H1 (cell line): ENCODE measurements at regions not wholly inside any gene's neighbourhood (a gene's known extent, or its start where the extent isn't known, plus 50 kb on each side); places are given as distances from the start of the nearest gene placed in this dataset.

Source experiments
- CTCF ChIA-PET: fragments of 300-600 bp; sonication (Branson Sonifier 250); formaldehyde crosslinking; loops from one replicate; lab custom pipeline; 2021; ENCODE audit not compliant: partially characterized antibody; lab: Charles Lee
- POLR2A ChIA-PET: fragments of 300-600 bp; sonication (Branson Sonifier 250); formaldehyde crosslinking; loops from one replicate; lab custom pipeline; 2021; ENCODE audit warnings: inconsistent platforms; ENCODE audit not compliant: partially characterized antibody; lab: Charles Lee
- DNase-seq, 2 experiments: peaks; one replicate each; pipeline versions ENCODE4 v3.0.0 to v3.0.0-alpha.2; 2010 to 2022; ENCODE audit warnings: low spot score in 2 of 2, low read depth in 1 of 2, mixed read lengths in 1 of 2
- FAIRE-seq: peaks from 2 replicates; lab custom pipeline; 2011; peaks lifted over from hg19 to GRCh38; lab: Jason Lieb, UNC
- H2AFZ ChIP-seq: 2 replicates; pipeline ENCODE4 v1.8.1; 2012; ENCODE audit warnings: low read length, inconsistent platforms
- H2AK5ac ChIP-seq: 2 replicates; pipeline ENCODE4 v1.6.1; 2013; ENCODE audit warnings: low read depth, low read length
- H2BK120ac ChIP-seq: replicated peaks from 2 replicates; pipeline ENCODE3; 2013; ENCODE audit warnings: low read depth, low read length, inconsistent platforms
- H2BK12ac ChIP-seq: 2 replicates; pipeline ENCODE4 v1.6.1; 2013; ENCODE audit warnings: low read depth, low read length
- H2BK15ac ChIP-seq: 2 replicates; pipeline ENCODE4 v1.6.1; 2013; ENCODE audit warnings: low read length
- H2BK20ac ChIP-seq: 2 replicates; pipeline ENCODE4 v1.6.1; 2013; ENCODE audit warnings: low read length
- H2BK5ac ChIP-seq: 2 replicates; pipeline ENCODE4 v1.6.1; 2013; ENCODE audit warnings: low read depth, low read length
- H3K14ac ChIP-seq: 2 replicates; pipeline ENCODE4 v1.6.1; 2013; ENCODE audit warnings: inconsistent platforms; ENCODE audit not compliant: insufficient read length
- H3K18ac ChIP-seq: 2 replicates; pipeline ENCODE4 v1.6.1; 2013; ENCODE audit warnings: low read length; ENCODE audit errors: extremely low read depth
- H3K23ac ChIP-seq: 2 replicates; pipeline ENCODE4 v1.6.1; 2013; ENCODE audit warnings: inconsistent platforms; ENCODE audit not compliant: insufficient read length
- H3K23me2 ChIP-seq: 2 replicates; pipeline ENCODE4 v1.6.1; 2013; ENCODE audit warnings: low read depth, low read length
- H3K27ac ChIP-seq: 2 replicates; pipeline ENCODE4 v1.6.1; 2011; ENCODE audit warnings: low read depth, low read length, inconsistent platforms
- H3K27me3 ChIP-seq, 4 experiments: replicated peaks in 1 of 4; 1 replicate in 1 of 4; 2 replicates in 3 of 4; pipeline versions ENCODE4 v1.6.1 to v1.8.1; 2011 to 2013; ENCODE audit warnings: low read length in 3 of 4, mild to moderate bottlenecking in 3 of 4, inconsistent platforms in 2 of 4, mixed read lengths in 2 of 4, moderate library complexity in 1 of 4; ENCODE audit not compliant: control insufficient read depth in 3 of 4, insufficient read depth in 3 of 4; ENCODE audit errors: extremely low read depth in 1 of 4
- H3K36me3 ChIP-seq, 4 experiments: 2 replicates each; pipeline versions ENCODE4 v1.6.1 to v1.8.1; 2011 to 2013; ENCODE audit warnings: mild to moderate bottlenecking in 4 of 4, low read length in 3 of 4, moderate library complexity in 2 of 4, control low read depth in 1 of 4, inconsistent platforms in 1 of 4; ENCODE audit not compliant: insufficient read depth in 4 of 4, control insufficient read depth in 2 of 4
- H3K4ac ChIP-seq: replicated peaks from 2 replicates; pipeline ENCODE3; 2013; ENCODE audit warnings: low read length, low read depth, mixed read lengths, inconsistent platforms; ENCODE audit not compliant: insufficient read length
- H3K4me1 ChIP-seq, 4 experiments: replicated peaks in 1 of 4; 1 replicate in 1 of 4; 2 replicates in 3 of 4; pipeline versions ENCODE4 v1.6.1 to v1.8.1; 2011 to 2013; ENCODE audit warnings: low read length in 3 of 4, inconsistent platforms in 2 of 4, mixed read lengths in 1 of 4; ENCODE audit not compliant: insufficient read depth in 4 of 4, control insufficient read depth in 3 of 4
- H3K4me2 ChIP-seq, 2 experiments: 2 replicates each; pipeline versions ENCODE4 v1.6.1 to v1.8.1; 2011 to 2013; ENCODE audit warnings: low read depth in 2 of 2, low read length in 2 of 2, control low read depth in 1 of 2, inconsistent platforms in 1 of 2, mild to moderate bottlenecking in 1 of 2; ENCODE audit not compliant: insufficient read depth in 1 of 2
- H3K4me3 ChIP-seq, 4 experiments: fragments of 200-600, 300-600 bp in 1 of 4; sonication (generic), shearing (Covaris generic), sonication (Bioruptor Twin) in 1 of 4; 2 replicates each; pipeline versions ENCODE4 v1.5.1 to v1.8.1; 2011 to 2016; ENCODE audit warnings: low read length in 4 of 4, low read depth in 3 of 4, control low read depth in 2 of 4, inconsistent platforms in 2 of 4, mild to moderate bottlenecking in 2 of 4, mixed read lengths in 1 of 4, moderate library complexity in 1 of 4; ENCODE audit not compliant: insufficient read depth in 2 of 4; ENCODE audit errors: extremely low read depth in 1 of 4
- H3K56ac ChIP-seq: replicated peaks from 2 replicates; pipeline ENCODE3; 2013; ENCODE audit warnings: low read depth, mild to moderate bottlenecking, mixed read lengths, low read length, inconsistent platforms; ENCODE audit not compliant: insufficient read length
- H3K79me1 ChIP-seq: 2 replicates; pipeline ENCODE4 v1.6.1; 2013; ENCODE audit warnings: low read depth, low read length, control low read depth
- H3K79me2 ChIP-seq, 2 experiments: 2 replicates each; pipeline versions ENCODE4 v1.6.1 to v1.8.1; 2012 to 2013; ENCODE audit warnings: low read length in 2 of 2, mild to moderate bottlenecking in 2 of 2, inconsistent platforms in 1 of 2; ENCODE audit not compliant: insufficient read depth in 2 of 2, control insufficient read depth in 1 of 2
- H3K9ac ChIP-seq, 4 experiments: replicated peaks in 1 of 4; 1 replicate in 1 of 4; 2 replicates in 3 of 4; pipeline versions ENCODE4 v1.6.1 to v1.8.1; 2011 to 2013; ENCODE audit warnings: low read depth in 3 of 4, low read length in 3 of 4, control low read depth in 2 of 4, mild to moderate bottlenecking in 2 of 4, moderate library complexity in 2 of 4, inconsistent platforms in 1 of 4; ENCODE audit errors: extremely low read depth in 1 of 4
- H3K9me3 ChIP-seq, 2 experiments: 2 replicates each; pipeline versions ENCODE4 v1.6.1 to v1.8.1; 2012 to 2013; ENCODE audit warnings: mild to moderate bottlenecking in 2 of 2, moderate library complexity in 2 of 2, control low read depth in 1 of 2, inconsistent platforms in 1 of 2, low read depth in 1 of 2, low read length in 1 of 2, mixed read lengths in 1 of 2; ENCODE audit not compliant: insufficient read depth in 2 of 2
- H4K20me1 ChIP-seq, 2 experiments: replicated peaks in 1 of 2; 2 replicates each; pipeline versions ENCODE3 to v1.8.1; 2011 to 2013; ENCODE audit warnings: inconsistent platforms in 2 of 2, low read length in 2 of 2, mild to moderate bottlenecking in 1 of 2; ENCODE audit not compliant: insufficient read depth in 2 of 2, control insufficient read depth in 1 of 2
- H4K5ac ChIP-seq: 2 replicates; pipeline ENCODE4 v1.6.1; 2013; ENCODE audit warnings: low read length, low read depth, mixed read lengths, inconsistent platforms; ENCODE audit not compliant: insufficient read length
- H4K8ac ChIP-seq: 2 replicates; pipeline ENCODE4 v1.8.0; 2013; ENCODE audit warnings: mild to moderate bottlenecking, moderate library complexity, low read length, inconsistent platforms; ENCODE audit not compliant: insufficient read depth; ENCODE audit errors: extremely low read depth
- H4K91ac ChIP-seq: replicated peaks from 2 replicates; pipeline ENCODE3; 2013; ENCODE audit warnings: low read length, mixed read lengths, inconsistent platforms; ENCODE audit not compliant: insufficient read length
- ASH2L ChIP-seq: fragments of 200-600, 300-600 bp; sonication (generic); IDR thresholded peaks from one replicate; pipeline ENCODE4 v1.7.1; 2017; ENCODE audit warnings: low read length
- CBX8 ChIP-seq: fragments of 300-800, 300-1000 bp; sonication (generic); IDR thresholded peaks from 2 replicates; pipeline ENCODE4 v1.7.1; 2016; ENCODE audit warnings: low read depth, low read length, borderline replicate concordance
- CHD2 ChIP-seq: IDR thresholded peaks from 2 replicates; pipeline ENCODE4 v1.6.1; 2012; ENCODE audit warnings: low read length, improper control_type of control experiment
- KDM1A ChIP-seq: fragments of 200-600, 300-600 bp; sonication (generic); IDR thresholded peaks from 2 replicates; pipeline ENCODE4 v1.7.1; 2016; ENCODE audit warnings: mild to moderate bottlenecking, low read length, borderline replicate concordance
- MAFK ChIP-seq: IDR thresholded peaks from 2 replicates; pipeline ENCODE4 v1.6.1; 2012; ENCODE audit warnings: low read depth, mild to moderate bottlenecking, improper control_type of control experiment, low read length
- POLR2AphosphoS5 ChIP-seq: IDR thresholded peaks from 2 replicates; pipeline ENCODE4 v1.6.1; 2011; ENCODE audit warnings: low read depth, low read length
- RAD21 ChIP-seq, 2 experiments: IDR thresholded peaks in 1 of 2; conservative IDR thresholded peaks in 1 of 2; 2 replicates each; pipeline ENCODE4 v1.6.1; 2011; ENCODE audit warnings: low read depth in 2 of 2, low read length in 2 of 2, improper control_type of control experiment in 1 of 2, inconsistent platforms in 1 of 2, mild to moderate bottlenecking in 1 of 2, moderate library complexity in 1 of 2
- RNF2 ChIP-seq: fragments of 200-900, 300-1000 bp; sonication (generic); IDR thresholded peaks from 2 replicates; pipeline ENCODE4 v1.7.1; 2016; ENCODE audit warnings: borderline replicate concordance, low read depth, mild to moderate bottlenecking, antibody characterized with exemption, low read length; ENCODE audit not compliant: poor library complexity, severe bottlenecking; ENCODE audit errors: missing control alignments
- SIN3A ChIP-seq, 2 experiments: IDR thresholded peaks in 1 of 2; conservative IDR thresholded peaks in 1 of 2; 2 replicates each; pipeline ENCODE4 v1.6.1; 2011 to 2012; ENCODE audit warnings: low read length in 2 of 2, improper control_type of control experiment in 1 of 2, low read depth in 1 of 2, mild to moderate bottlenecking in 1 of 2
- SP1 ChIP-seq: IDR thresholded peaks from 2 replicates; pipeline ENCODE4 v1.6.1; 2011; ENCODE audit warnings: low read depth, low read length
- USF2 ChIP-seq: IDR thresholded peaks from 2 replicates; pipeline ENCODE4 v1.6.1; 2011; ENCODE audit warnings: low read length, improper control_type of control experiment
- WGBS, 2 experiments: shearing (Covaris generic) in 1 of 2; methylation state at CpG; one replicate each; pipeline versions ENCODE4 v1.1.6 to v1.1.7; 2013 to 2015; ENCODE audit warnings: low lambda C conversion rate in 2 of 2, mixed read lengths in 2 of 2, inconsistent platforms in 1 of 2, low coverage in 1 of 2, missing lambda C conversion rate in 1 of 2; ENCODE audit not compliant: insufficient replicate concordance in 2 of 2, insufficient coverage in 1 of 2, insufficient read length in 1 of 2; ENCODE audit errors: extremely low coverage in 1 of 2, missing lambda C conversion rate in 1 of 2; 5-methylcytosine and 5-hydroxymethylcytosine counted together

GRCh38 chr14:71533390-71533789 lies 398.8 kb upstream of the RGS6 start:
- H2BK12ac ChIP-seq = no peak overlapping the region
- no peak overlapping the region for H3K23ac ChIP-seq
- 92% methylated on average over 3 of the region's 3 CpGs; no CpG with 5 or more reads in 1 of the 2 experiments for WGBS, 2 experiments
- H2AK5ac ChIP-seq = no peak overlapping the region
- H2BK20ac ChIP-seq = no peak overlapping the region
- H3K4me1 ChIP-seq = peaks cover 0 to 8% (median 3%) of the 10 kb centered on the region in 4 experiments; a peak in 3 of 7 replicates
- H2BK5ac ChIP-seq = no peak overlapping the region
- ChIA-PET CTCF (no interaction called here), POLR2A (no interaction called here)
- no peak overlapping the region for H4K91ac ChIP-seq
- H4K20me1 ChIP-seq = peaks cover 0 to 2% of the 10 kb centered on the region in 2 experiments
- H3K27me3 ChIP-seq = no peaks in the 10 kb centered on the region
- H3K4me3 ChIP-seq = no peak overlapping the region
- FAIRE-seq (no peak), DNase-seq (no peak)
- no peak overlapping the region for H3K18ac ChIP-seq
- no peak overlapping the region for H3K4me2 ChIP-seq
- TF ChIP-seq CHD2 (no peak), RNF2 (no peak), ASH2L (no peak), KDM1A (no peak), SIN3A (conservative IDR thresholded peaks at IDR 0.05 in 1 of 2, IDR thresholded peaks at IDR 0.05 in 1 of 2; ENCODE audit: low read depth in 1 of 2, low read length in 2 of 2) (no peak), CBX8 (no peak), USF2 (no peak), RAD21 (IDR thresholded peaks at IDR 0.05 in 1 of 2, conservative IDR thresholded peaks at IDR 0.05 in 1 of 2; ENCODE audit: low read depth in 2 of 2, low read length in 2 of 2) (no peak), SP1 (no peak), MAFK (no peak), POLR2AphosphoS5 (no peak)
- no peak overlapping the region for H3K27ac ChIP-seq
- no peak overlapping the region for H2BK120ac ChIP-seq
- H2AFZ ChIP-seq = no peak overlapping the region
- no peaks in the 10 kb centered on the region for H3K9me3 ChIP-seq
- no peak overlapping the region for H3K4ac ChIP-seq
- no peaks in the 10 kb centered on the region for H3K23me2 ChIP-seq
- no peaks in the 10 kb centered on the region for H3K36me3 ChIP-seq
- no peak overlapping the region for H3K56ac ChIP-seq
- H3K9ac ChIP-seq = no peak overlapping the region
- H3K14ac ChIP-seq = no peak overlapping the region
- no peak overlapping the region for H4K5ac ChIP-seq
- peaks cover 0 to 23% of the 10 kb centered on the region in 2 experiments; a peak in 1 of 4 replicates for H3K79me2 ChIP-seq
- no peak overlapping the region for H2BK15ac ChIP-seq
- H4K8ac ChIP-seq = no peak overlapping the region
- H3K79me1 ChIP-seq = no peaks in the 10 kb centered on the region
